ENCODE measurements at regions not wholly inside any gene's neighbourhood (a gene's known extent, or its start where the extent isn't known, plus 50 kb on each side); places are given as distances from the start of the nearest gene placed in this dataset.
"Not testable (repeated sequence)": the region's sequence is repeated elsewhere in the genome, so short reads cannot be mapped to it uniquely, and the experiment has no call there.

- DNase-seq, result no peak
Observed at GRCh38 chrX:84611843-84612636, 109.8 kb upstream of the HDX start.

GRCh38 chrX:84634201-84634782, 132.0 kb upstream of the HDX start:
- DNase-seq, result no peak

GRCh38 chrX:84666086-84666485, 163.8 kb upstream of the HDX start:
- DNase-seq, result peak; percentile 24

- DNase-seq, result no peak
Observed at GRCh38 chrX:84690228-84690627, 188.0 kb upstream of the HDX start.

- no peak for DNase-seq
Observed at GRCh38 chrX:84709987-84710386, 207.7 kb upstream of the HDX start.

GRCh38 chrX:84710611-84711010, 208.4 kb upstream of the HDX start:
- DNase-seq, result no peak

- no peak for DNase-seq
Observed at GRCh38 chrX:84712621-84713020, 210.4 kb upstream of the HDX start.

GRCh38 chrX:84715315-84715714, 213.1 kb upstream of the HDX start:
- no peak for DNase-seq

GRCh38 chrX:84717343-84717742, 215.1 kb upstream of the HDX start:
- DNase-seq, result no peak

GRCh38 chrX:84721416-84721815, 219.2 kb upstream of the HDX start:
- no peak for DNase-seq

- no peak for DNase-seq
Observed at GRCh38 chrX:84724576-84724975, 222.3 kb upstream of the HDX start.

- no peak for DNase-seq
Observed at GRCh38 chrX:84729408-84729807, 227.2 kb upstream of the HDX start.

- peak; percentile 13 for DNase-seq
Observed at GRCh38 chrX:84729809-84730208, 227.6 kb upstream of the HDX start.

GRCh38 chrX:84735025-84735424, 232.8 kb upstream of the HDX start:
- no peak for DNase-seq

- no peak for DNase-seq
Observed at GRCh38 chrX:84737471-84737871, 235.2 kb upstream of the HDX start.

- no peak for DNase-seq
Observed at GRCh38 chrX:84747516-84747915, 245.3 kb upstream of the HDX start.

GRCh38 chrX:84748965-84749656, 246.9 kb upstream of the HDX start:
- DNase-seq, result no peak

GRCh38 chrX:84760560-84760959, 243.1 kb upstream of the APOOL start:
- no peak for DNase-seq

GRCh38 chrX:84796321-84796720, 207.4 kb upstream of the APOOL start:
- no peak for DNase-seq

GRCh38 chrX:84830836-84831235, 172.8 kb upstream of the APOOL start:
- DNase-seq, result no peak

- not testable (repeated sequence) for DNase-seq
Observed at GRCh38 chrX:84846541-84846940, 157.1 kb upstream of the APOOL start.

- not testable (repeated sequence) for DNase-seq
Observed at GRCh38 chrX:84851183-84851582, 152.5 kb upstream of the APOOL start.

GRCh38 chrX:84856791-84857190, 146.9 kb upstream of the APOOL start:
- DNase-seq, result not testable (repeated sequence)

All from muscle of arm (tissue), 1 donor.